ENCODE measurements at regions not wholly inside any gene's neighbourhood (a gene's known extent, or its start where the extent isn't known, plus 50 kb on each side); places are given as distances from the start of the nearest gene placed in this dataset.

DNA sequence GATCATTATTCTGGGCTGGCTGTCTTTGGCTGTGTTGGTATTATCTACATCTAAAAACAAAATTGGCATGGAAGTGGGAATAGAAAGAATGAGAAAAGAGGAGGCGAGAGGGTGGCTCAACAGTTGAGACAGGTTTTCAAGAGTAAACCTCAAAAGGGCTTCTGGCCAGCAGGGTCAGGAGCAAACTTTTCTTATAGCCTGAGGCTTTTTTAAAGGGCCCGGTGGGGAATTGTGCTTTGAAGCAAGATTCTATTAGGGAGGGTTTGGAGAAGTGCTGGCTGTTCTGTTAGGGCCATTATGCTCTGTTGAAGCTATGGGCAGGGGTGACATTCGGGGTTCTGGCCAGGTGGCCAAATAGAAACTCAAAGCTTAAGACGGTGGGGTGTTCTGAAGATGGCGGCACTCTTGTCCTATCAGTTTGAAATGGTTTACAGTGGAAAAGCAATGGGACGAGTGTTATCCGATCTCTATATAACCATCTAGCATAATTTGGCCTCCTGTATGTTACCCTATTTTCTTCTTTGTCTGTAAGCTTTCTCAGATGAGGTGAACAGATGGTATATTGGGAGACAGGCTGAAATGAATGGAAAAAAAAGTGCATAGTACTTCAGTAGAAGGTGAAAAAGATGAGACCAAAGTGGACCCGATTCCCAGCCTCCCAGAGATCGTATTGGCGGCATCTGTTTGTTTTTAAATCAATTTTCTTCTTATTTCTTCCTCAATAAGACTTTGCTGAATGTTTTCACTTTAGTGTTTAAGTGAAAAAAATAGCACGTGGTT lies 132.1 kb upstream of the CNR1 start:
- peak overlapping the region; percentile 18 for H3K27ac Mint-ChIP-seq
- TF ChIP-seq, protein P1, sequence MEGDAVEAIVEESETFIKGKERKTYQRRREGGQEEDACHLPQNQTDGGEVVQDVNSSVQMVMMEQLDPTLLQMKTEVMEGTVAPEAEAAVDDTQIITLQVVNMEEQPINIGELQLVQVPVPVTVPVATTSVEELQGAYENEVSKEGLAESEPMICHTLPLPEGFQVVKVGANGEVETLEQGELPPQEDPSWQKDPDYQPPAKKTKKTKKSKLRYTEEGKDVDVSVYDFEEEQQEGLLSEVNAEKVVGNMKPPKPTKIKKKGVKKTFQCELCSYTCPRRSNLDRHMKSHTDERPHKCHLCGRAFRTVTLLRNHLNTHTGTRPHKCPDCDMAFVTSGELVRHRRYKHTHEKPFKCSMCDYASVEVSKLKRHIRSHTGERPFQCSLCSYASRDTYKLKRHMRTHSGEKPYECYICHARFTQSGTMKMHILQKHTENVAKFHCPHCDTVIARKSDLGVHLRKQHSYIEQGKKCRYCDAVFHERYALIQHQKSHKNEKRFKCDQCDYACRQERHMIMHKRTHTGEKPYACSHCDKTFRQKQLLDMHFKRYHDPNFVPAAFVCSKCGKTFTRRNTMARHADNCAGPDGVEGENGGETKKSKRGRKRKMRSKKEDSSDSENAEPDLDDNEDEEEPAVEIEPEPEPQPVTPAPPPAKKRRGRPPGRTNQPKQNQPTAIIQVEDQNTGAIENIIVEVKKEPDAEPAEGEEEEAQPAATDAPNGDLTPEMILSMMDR (IDR thresholded peaks at IDR 0.05), result no peak

DNA sequence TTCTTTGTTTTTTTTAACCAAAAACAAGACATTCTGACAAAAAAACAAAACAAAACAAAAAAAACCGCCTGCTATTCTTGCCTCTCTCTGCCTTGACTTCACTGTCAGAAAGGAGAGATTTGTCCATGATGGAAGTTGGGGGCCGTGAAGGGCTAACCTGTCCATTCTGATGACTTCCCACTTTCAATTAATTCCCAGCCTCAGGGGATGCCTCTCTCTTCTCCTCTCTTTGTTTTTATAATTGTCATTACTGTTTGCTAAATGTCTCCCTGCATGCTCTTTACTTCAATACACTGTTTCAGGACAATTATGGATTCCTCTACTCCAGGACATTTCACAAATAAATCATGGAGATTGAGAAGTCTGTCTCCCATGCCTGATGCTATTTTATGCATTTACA lies 130.5 kb upstream of the CNR1 start:
- no peak for DNase-seq
- Mint-ChIP-seq H3K9me3 (no peaks in the 10 kb centered on the region), H3K27me3 (ENCODE audit: low read depth, poor library complexity) (no peaks in the 10 kb centered on the region), H3K36me3 (ENCODE audit: low read depth) (no peaks in the 10 kb centered on the region), H3K27ac (no peak overlapping the region), H3K4me3 (no peak overlapping the region), H3K4me1 (peaks cover 22% of the 10 kb centered on the region)
- TF ChIP-seq, protein P1 (IDR thresholded peaks at IDR 0.05), result no peak

More for the DNA sequence above, 132.1 kb upstream of the CNR1 start:
- H3K27me3 Mint-ChIP-seq (ENCODE audit: low read depth, poor library complexity), result no peaks in the 10 kb centered on the region
- H3K36me3 Mint-ChIP-seq (ENCODE audit: low read depth), result no peaks in the 10 kb centered on the region
- no peaks in the 10 kb centered on the region for H3K9me3 Mint-ChIP-seq
- H3K4me1 Mint-ChIP-seq, result peaks cover 22% of the 10 kb centered on the region
- H3K4me3 Mint-ChIP-seq, result no peak overlapping the region
- no peak for DNase-seq

DNA sequence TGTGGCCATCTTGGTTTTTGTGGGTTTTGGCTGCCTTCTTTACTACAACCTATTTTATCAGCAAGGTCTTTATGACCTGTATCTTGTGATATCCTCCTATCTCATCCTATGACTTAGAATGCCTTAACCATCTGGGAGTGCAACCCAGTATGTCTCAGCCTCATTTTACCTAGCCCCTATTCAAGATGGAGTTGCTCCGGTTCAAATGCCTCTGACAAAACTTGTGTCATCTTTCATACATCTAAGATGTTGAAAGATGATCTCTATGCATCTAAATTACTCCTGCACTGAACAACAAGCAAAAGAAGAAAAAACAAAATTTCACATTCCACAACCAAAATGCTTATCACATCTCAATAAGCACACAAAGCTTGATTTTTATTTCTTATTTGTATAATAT lies 129.5 kb upstream of the CNR1 start:
- Mint-ChIP-seq H3K36me3 (ENCODE audit: low read depth) (no peaks in the 10 kb centered on the region), H3K4me3 (no peak overlapping the region), H3K27ac (no peak overlapping the region), H3K4me1 (peaks cover 22% of the 10 kb centered on the region), H3K9me3 (peaks cover 3% of the 10 kb centered on the region), H3K27me3 (ENCODE audit: low read depth, poor library complexity) (no peaks in the 10 kb centered on the region)
- no peak for DNase-seq
- TF ChIP-seq, protein P1 (IDR thresholded peaks at IDR 0.05), result no peak

DNA sequence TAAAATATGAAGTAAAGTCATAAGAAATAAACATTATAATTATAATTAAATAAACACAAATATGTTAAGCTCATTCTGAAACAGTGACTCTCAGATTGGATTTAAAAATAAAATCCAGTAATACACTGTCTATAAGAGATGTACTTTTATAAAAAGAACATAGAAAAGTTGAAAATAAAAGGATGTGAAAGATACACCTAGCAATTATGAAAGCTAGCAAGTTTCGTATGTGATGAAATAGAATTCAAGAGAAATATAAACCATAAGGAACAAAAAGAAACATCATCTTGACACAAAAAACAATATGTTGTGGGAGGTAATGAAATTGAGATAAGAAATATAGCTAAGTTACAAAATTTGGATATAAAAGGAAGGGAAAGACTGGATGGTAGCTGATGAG lies 128.6 kb upstream of the CNR1 start:
- no peak for DNase-seq
- Mint-ChIP-seq H3K27ac (no peak overlapping the region), H3K4me1 (peaks cover 22% of the 10 kb centered on the region), H3K4me3 (no peak overlapping the region), H3K27me3 (ENCODE audit: low read depth, poor library complexity) (no peaks in the 10 kb centered on the region), H3K36me3 (ENCODE audit: low read depth) (no peaks in the 10 kb centered on the region), H3K9me3 (peaks cover 6% of the 10 kb centered on the region)
- TF ChIP-seq, protein P1 (IDR thresholded peaks at IDR 0.05), result no peak

DNA sequence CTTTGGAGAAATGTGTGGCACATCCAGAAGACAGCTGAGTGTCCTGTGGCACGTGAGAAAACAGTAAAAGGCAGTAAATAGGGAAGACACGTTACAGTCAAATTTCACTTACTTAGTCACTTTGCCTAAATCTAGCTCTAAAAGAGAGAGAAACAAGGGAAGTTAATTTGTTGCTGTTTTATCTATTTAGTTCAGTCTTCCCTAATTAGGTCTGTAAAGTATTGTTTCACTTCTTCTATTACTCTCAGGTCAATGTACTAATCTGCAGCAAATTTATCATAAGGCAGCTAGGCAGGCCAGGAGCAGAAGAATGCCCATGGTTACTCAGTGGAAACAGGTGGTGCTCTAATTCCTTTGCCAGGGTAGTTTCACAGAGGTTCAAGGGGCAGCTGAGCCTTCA lies 124.3 kb upstream of the CNR1 start:
- TF ChIP-seq, protein P1 (IDR thresholded peaks at IDR 0.05), result no peak
- Mint-ChIP-seq H3K4me1 (no peaks in the 10 kb centered on the region), H3K27me3 (ENCODE audit: low read depth, poor library complexity) (no peaks in the 10 kb centered on the region), H3K4me3 (no peak overlapping the region), H3K36me3 (ENCODE audit: low read depth) (peaks cover 8% of the 10 kb centered on the region), H3K9me3 (peaks cover 21% of the 10 kb centered on the region), H3K27ac (no peak overlapping the region)
- no peak for DNase-seq

DNA sequence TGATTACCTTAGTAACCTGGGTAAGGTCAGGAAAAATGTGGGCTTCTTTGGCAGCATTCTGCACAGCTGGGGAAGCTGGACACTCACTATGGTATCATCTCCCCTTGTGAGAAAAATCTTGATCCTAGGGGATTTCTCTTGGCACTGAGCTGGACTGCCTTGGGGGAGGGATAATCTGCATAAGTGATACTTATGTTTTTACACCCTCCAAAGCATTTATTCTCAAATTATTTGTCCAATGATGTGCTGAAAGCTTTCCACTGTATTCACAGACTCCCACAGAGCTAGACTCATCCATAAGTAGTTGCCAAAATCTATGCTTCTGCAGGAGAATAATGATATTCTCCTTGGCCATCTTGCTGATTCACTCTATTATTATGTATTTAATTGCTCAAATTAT lies 121.5 kb upstream of the CNR1 start:
- Mint-ChIP-seq H3K4me3 (no peak overlapping the region), H3K4me1 (no peaks in the 10 kb centered on the region), H3K27me3 (ENCODE audit: low read depth, poor library complexity) (no peaks in the 10 kb centered on the region), H3K27ac (no peak overlapping the region), H3K9me3 (peaks cover 28% of the 10 kb centered on the region), H3K36me3 (ENCODE audit: low read depth) (peaks cover 8% of the 10 kb centered on the region)
- no peak for DNase-seq
- TF ChIP-seq, protein P1 (IDR thresholded peaks at IDR 0.05), result no peak
